GM12891 (cell line): ENCODE measurements at regions not wholly inside any gene's neighbourhood (a gene's known extent, or its start where the extent isn't known, plus 50 kb on each side); places are given as distances from the start of the nearest gene placed in this dataset.

ENCODE experiments used
- PAX5 ChIP-seq: IDR thresholded peaks from 2 replicates; pipeline ENCODE4 v1.6.1; 2011; ENCODE audit warnings: low read length, moderate library complexity, mild to moderate bottlenecking; ENCODE audit not compliant: insufficient read depth, severe bottlenecking
- POLR2A ChIP-seq: IDR thresholded peaks from 2 replicates; pipeline ENCODE4 v1.6.1; 2011; ENCODE audit warnings: low read depth, low read length, control low read depth
- POLR2AphosphoS5 ChIP-seq: IDR thresholded peaks from 2 replicates; pipeline ENCODE4 v1.6.1; 2011; ENCODE audit warnings: low read depth, low read length, control low read depth
- POU2F2 ChIP-seq: IDR thresholded peaks from 2 replicates; pipeline ENCODE4 v1.6.1; 2011; ENCODE audit warnings: low read depth, mild to moderate bottlenecking, control low read depth, low read length, moderate library complexity
- SPI1 ChIP-seq: IDR thresholded peaks from 2 replicates; pipeline ENCODE4 v1.6.1; 2011; ENCODE audit warnings: low read depth, low read length, control low read depth
- TAF1 ChIP-seq: IDR thresholded peaks from 2 replicates; pipeline ENCODE4 v1.6.1; 2011; ENCODE audit warnings: low read depth, low read length, control low read depth

- TF ChIP-seq POLR2AphosphoS5 (no peak), POLR2A (no peak), PAX5 (no peak), TAF1 (no peak), SPI1 (no peak), POU2F2 (no peak)
Measured at GRCh38 chr5:158054223-158055110, 195.5 kb upstream of the CLINT1 start.
